ENCODE measurements at regions not wholly inside any gene's neighbourhood (a gene's known extent, or its start where the extent isn't known, plus 50 kb on each side); places are given as distances from the start of the nearest gene placed in this dataset.
"Not testable (repeated sequence)": the region's sequence is repeated elsewhere in the genome, so short reads cannot be mapped to it uniquely, and the experiment has no call there.

GRCh38 chr6:113674075-113674474 is 183.1 kb upstream of the MARCKS start:
- Mint-ChIP-seq H3K4me1 (ENCODE audit: low read depth) (no peaks in the 10 kb centered on the region), H3K27ac (no peak overlapping the region), H3K4me3 (no peak overlapping the region), H3K27me3 (ENCODE audit: low read depth) (no peaks in the 10 kb centered on the region), H3K9me3 (no peaks in the 10 kb centered on the region), H3K36me3 (ENCODE audit: low read depth) (no peaks in the 10 kb centered on the region)

DNA sequence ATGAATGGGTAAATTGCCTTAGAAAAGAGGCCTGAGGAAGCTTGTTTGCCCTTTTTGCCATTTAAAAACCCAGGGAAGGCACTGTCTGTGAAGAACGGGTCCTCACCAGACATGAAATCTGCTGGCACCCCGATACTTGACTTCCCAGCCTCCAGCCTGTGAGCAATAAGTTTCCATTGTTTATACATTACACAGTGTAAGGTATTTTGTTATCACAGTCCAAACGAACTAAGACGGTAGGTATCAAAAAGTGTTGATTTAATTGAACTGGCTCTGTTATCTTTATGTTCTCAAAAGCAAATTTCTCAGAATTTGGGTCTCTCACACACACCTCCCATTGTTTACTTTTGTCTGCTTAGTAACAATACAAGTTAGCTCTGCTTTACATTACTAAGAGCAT is 181.1 kb upstream of the MARCKS start:
- Mint-ChIP-seq H3K9me3 (no peaks in the 10 kb centered on the region), H3K4me3 (no peak overlapping the region), H3K36me3 (ENCODE audit: low read depth) (no peaks in the 10 kb centered on the region), H3K4me1 (ENCODE audit: low read depth) (no peaks in the 10 kb centered on the region), H3K27me3 (ENCODE audit: low read depth) (no peaks in the 10 kb centered on the region), H3K27ac (no peak overlapping the region)

GRCh38 chr6:113676968-113677367 is 180.2 kb upstream of the MARCKS start:
- Mint-ChIP-seq H3K36me3 (ENCODE audit: low read depth) (no peaks in the 10 kb centered on the region), H3K4me3 (no peak overlapping the region), H3K9me3 (no peaks in the 10 kb centered on the region), H3K27ac (no peak overlapping the region), H3K27me3 (ENCODE audit: low read depth) (no peaks in the 10 kb centered on the region), H3K4me1 (ENCODE audit: low read depth) (no peaks in the 10 kb centered on the region)

DNA sequence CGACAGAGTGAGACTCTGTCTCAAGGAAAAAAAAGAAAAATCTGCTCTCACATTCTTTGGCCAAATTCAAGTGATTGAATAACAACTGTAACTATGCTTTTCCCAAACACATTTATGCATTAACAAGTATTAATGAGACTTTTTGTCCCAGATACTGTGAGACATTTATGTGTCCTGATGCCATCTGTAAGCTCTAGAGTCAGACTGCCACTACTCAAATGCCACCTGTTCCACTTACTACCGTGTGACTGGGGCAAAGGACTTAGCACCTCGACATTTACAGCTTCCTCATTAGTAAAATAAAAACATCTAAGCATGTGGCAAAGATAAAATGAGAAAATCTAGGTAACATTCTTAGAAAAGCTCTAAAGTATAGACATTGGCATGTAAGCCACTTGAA is 178.1 kb upstream of the MARCKS start:
- no peaks in the 10 kb centered on the region for H3K36me3 Mint-ChIP-seq (ENCODE audit: low read depth)
- no peaks in the 10 kb centered on the region for H3K27me3 Mint-ChIP-seq (ENCODE audit: low read depth)
- no peaks in the 10 kb centered on the region for H3K9me3 Mint-ChIP-seq
- H3K4me1 Mint-ChIP-seq (ENCODE audit: low read depth) = no peaks in the 10 kb centered on the region
- H3K4me3 Mint-ChIP-seq = no peak overlapping the region
- no peak overlapping the region for H3K27ac Mint-ChIP-seq

DNA sequence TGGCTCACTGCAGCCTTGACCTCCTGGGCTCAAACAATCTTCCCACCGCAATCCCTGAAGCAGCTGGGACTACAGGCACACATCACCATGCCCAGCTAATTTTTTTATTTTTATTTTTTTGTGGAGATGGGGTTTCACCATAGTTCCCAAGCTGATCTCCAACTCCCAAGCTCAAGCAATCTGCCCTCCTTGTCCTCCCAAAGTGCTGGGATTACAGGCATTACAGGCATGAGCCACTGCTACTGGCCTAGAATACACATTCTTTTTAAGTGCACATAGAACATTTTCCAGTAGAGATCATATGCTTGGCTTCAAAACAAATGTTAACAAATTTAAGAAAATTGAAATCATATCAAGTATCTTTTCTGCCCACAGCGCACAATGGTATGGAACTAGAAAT is 176.8 kb upstream of the MARCKS start:
- Mint-ChIP-seq H3K27ac (no peak overlapping the region), H3K27me3 (ENCODE audit: low read depth) (no peaks in the 10 kb centered on the region)

DNA sequence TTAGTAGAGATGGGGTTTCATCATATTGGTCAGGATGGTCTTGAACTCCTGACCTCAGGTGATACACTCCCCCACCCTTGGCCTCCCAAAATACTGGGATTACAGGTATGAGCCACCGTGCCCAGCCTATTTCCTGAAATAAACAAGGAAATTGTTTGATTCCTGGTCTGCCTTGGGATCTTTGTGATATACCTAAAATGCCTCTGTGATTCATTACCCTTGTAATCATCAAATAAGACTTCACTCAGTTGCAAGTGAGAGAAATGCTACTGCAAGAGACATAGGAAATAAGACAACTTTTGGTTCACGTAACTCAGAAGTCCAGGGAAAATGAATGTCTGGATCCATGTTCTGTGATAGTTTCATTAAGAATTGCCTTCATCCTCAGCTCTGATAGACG is 173.2 kb upstream of the MARCKS start:
- H3K9me3 Mint-ChIP-seq = no peaks in the 10 kb centered on the region
- H3K4me3 Mint-ChIP-seq = no peak overlapping the region
- no peaks in the 10 kb centered on the region for H3K36me3 Mint-ChIP-seq (ENCODE audit: low read depth)
- H3K27ac Mint-ChIP-seq = no peak overlapping the region
- no peaks in the 10 kb centered on the region for H3K27me3 Mint-ChIP-seq (ENCODE audit: low read depth)
- no peaks in the 10 kb centered on the region for H3K4me1 Mint-ChIP-seq (ENCODE audit: low read depth)

More for the DNA sequence above, 176.8 kb upstream of the MARCKS start:
- Mint-ChIP-seq H3K36me3 (ENCODE audit: low read depth) (no peaks in the 10 kb centered on the region), H3K4me1 (ENCODE audit: low read depth) (no peaks in the 10 kb centered on the region), H3K4me3 (no peak overlapping the region), H3K9me3 (no peaks in the 10 kb centered on the region)

- Mint-ChIP-seq H3K36me3 (ENCODE audit: low read depth) (no peaks in the 10 kb centered on the region), H3K4me1 (ENCODE audit: low read depth) (no peaks in the 10 kb centered on the region), H3K27me3 (ENCODE audit: low read depth) (no peaks in the 10 kb centered on the region), H3K9me3 (no peaks in the 10 kb centered on the region), H3K4me3 (no peak overlapping the region), H3K27ac (no peak overlapping the region)
Measured at GRCh38 chr6:113684382-113684901, 172.7 kb upstream of the MARCKS start.

DNA sequence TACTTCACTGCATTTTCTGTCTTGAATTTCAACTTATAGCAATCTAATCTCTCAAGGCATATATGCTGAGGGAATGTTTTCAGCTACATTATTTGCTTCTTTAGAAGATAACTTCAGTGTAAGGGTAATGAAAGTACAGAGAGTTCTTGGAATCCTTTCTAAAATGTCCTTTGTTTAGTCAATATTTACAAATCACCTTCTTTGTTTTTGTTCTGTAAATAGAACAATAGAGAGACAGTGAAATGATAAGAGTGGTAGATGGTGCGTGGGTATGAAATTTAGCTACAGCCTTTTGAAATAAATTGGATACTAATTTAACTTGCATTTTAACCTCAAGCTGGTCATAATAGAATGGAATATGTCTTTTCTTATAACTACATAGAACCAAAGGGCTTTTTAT is 171.1 kb upstream of the MARCKS start:
- H3K27ac Mint-ChIP-seq = no peak overlapping the region
- H3K4me3 Mint-ChIP-seq = no peak overlapping the region
- no peaks in the 10 kb centered on the region for H3K27me3 Mint-ChIP-seq (ENCODE audit: low read depth)
- H3K36me3 Mint-ChIP-seq (ENCODE audit: low read depth) = no peaks in the 10 kb centered on the region
- H3K4me1 Mint-ChIP-seq (ENCODE audit: low read depth) = no peaks in the 10 kb centered on the region
- H3K9me3 Mint-ChIP-seq = no peaks in the 10 kb centered on the region

GRCh38 chr6:113689620-113690019 is 167.5 kb upstream of the MARCKS start:
- H3K27ac Mint-ChIP-seq; H3K27me3 Mint-ChIP-seq (ENCODE audit: low read depth); H3K36me3 Mint-ChIP-seq (ENCODE audit: low read depth): not testable (repeated sequence)

GRCh38 chr6:113690281-113691259 is 166.6 kb upstream of the MARCKS start:
- no peak overlapping the region for H3K27ac Mint-ChIP-seq
- no peaks in the 10 kb centered on the region for H3K27me3 Mint-ChIP-seq (ENCODE audit: low read depth)
- no peaks in the 10 kb centered on the region for H3K9me3 Mint-ChIP-seq
- no peaks in the 10 kb centered on the region for H3K36me3 Mint-ChIP-seq (ENCODE audit: low read depth)
- H3K4me3 Mint-ChIP-seq = no peak overlapping the region
- no peaks in the 10 kb centered on the region for H3K4me1 Mint-ChIP-seq (ENCODE audit: low read depth)

More at GRCh38 chr6:113689620-113690019, 167.5 kb upstream of the MARCKS start:
- H3K9me3 Mint-ChIP-seq; H3K4me1 Mint-ChIP-seq (ENCODE audit: low read depth); H3K4me3 Mint-ChIP-seq: not testable (repeated sequence)

DNA sequence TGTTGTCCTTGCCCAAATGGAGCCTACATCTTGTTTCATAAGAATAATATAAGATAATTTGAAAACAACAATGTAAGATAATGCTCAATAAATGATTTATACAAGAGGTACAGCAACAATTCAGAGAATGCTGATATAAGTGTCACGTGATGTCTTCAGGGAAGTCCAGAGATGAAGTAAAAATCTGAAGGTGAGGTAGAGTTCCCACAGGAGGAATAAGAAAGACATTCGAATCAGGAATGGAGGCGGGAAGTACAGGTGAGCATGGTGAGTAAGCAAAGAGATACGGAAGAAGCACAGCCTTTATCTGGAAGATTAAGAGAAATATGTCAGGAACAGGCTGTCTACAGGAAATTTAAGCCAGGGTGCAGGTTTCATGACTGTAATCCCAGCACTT is 165.9 kb upstream of the MARCKS start:
- H3K27ac Mint-ChIP-seq = no peak overlapping the region
- H3K4me3 Mint-ChIP-seq = no peak overlapping the region
- H3K4me1 Mint-ChIP-seq (ENCODE audit: low read depth) = no peaks in the 10 kb centered on the region
- H3K9me3 Mint-ChIP-seq = no peaks in the 10 kb centered on the region
- no peaks in the 10 kb centered on the region for H3K27me3 Mint-ChIP-seq (ENCODE audit: low read depth)
- H3K36me3 Mint-ChIP-seq (ENCODE audit: low read depth) = no peaks in the 10 kb centered on the region

DNA sequence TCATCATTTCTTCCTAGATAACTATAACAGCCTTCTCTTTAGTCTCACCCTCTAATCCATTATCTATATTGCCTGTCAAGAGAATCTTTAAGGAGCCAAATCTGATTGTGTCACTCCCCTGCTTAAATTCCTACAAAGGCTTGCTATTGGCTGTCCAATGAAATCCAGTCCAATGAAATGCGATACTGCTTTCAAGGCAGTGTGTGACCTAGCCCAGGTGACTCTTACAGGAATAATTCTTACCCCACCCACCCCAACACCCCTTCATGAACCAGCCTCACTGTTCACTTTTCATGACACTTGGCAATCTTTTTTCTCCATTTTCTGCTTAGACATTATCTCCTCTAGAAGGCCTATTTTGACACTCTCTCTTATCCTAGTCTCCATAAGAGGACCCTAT is 163.3 kb upstream of the MARCKS start:
- no peaks in the 10 kb centered on the region for H3K27me3 Mint-ChIP-seq (ENCODE audit: low read depth)
- no peaks in the 10 kb centered on the region for H3K4me1 Mint-ChIP-seq (ENCODE audit: low read depth)
- no peak overlapping the region for H3K27ac Mint-ChIP-seq
- no peaks in the 10 kb centered on the region for H3K36me3 Mint-ChIP-seq (ENCODE audit: low read depth)
- no peak overlapping the region for H3K4me3 Mint-ChIP-seq
- no peaks in the 10 kb centered on the region for H3K9me3 Mint-ChIP-seq

DNA sequence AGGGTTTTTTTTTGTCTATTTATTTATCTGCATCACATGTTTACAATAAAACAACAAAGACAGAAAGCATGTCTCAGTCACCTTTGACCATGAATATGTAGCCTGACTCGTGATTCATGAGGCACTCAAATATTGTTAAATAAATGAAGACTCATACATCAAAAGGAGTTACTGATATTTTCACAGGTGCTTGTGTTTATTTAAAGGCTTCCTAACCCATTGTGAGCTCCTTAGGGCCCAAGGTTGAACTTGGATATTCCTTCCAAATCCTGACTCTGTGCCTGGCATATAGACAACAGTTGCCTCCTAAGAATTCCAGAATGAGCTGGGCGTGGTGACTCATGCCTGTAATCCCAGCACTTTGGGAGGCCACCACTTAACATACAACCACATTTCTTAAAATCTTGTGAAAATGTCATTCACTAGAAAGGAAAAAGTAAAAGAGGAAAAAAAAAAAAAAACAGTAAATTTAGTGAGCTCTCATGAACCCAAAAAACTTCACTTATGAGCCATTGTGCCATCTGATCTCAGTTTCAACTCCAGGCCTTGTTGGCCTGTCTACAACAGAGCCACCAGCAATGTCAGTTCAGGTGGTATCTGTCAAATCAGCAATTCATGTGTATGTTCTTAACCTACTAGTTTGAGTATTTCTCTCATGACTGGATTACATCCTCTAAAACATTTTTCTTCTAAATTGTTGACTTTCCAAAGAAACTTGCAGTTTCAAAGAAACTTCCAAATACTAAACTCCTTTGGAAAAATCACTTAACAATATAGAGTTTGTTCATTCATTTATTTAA is 162.7 kb upstream of the MARCKS start:
- Mint-ChIP-seq H3K9me3 (no peaks in the 10 kb centered on the region), H3K27me3 (ENCODE audit: low read depth) (no peaks in the 10 kb centered on the region), H3K27ac (no peak overlapping the region), H3K4me1 (ENCODE audit: low read depth) (no peaks in the 10 kb centered on the region), H3K4me3 (no peak overlapping the region), H3K36me3 (ENCODE audit: low read depth) (no peaks in the 10 kb centered on the region)

GRCh38 chr6:113695516-113695915 is 161.6 kb upstream of the MARCKS start:
- Mint-ChIP-seq H3K4me1 (ENCODE audit: low read depth) (no peaks in the 10 kb centered on the region), H3K9me3 (no peaks in the 10 kb centered on the region), H3K4me3 (no peak overlapping the region), H3K27ac (no peak overlapping the region), H3K27me3 (ENCODE audit: low read depth) (no peaks in the 10 kb centered on the region), H3K36me3 (ENCODE audit: low read depth) (no peaks in the 10 kb centered on the region)

DNA sequence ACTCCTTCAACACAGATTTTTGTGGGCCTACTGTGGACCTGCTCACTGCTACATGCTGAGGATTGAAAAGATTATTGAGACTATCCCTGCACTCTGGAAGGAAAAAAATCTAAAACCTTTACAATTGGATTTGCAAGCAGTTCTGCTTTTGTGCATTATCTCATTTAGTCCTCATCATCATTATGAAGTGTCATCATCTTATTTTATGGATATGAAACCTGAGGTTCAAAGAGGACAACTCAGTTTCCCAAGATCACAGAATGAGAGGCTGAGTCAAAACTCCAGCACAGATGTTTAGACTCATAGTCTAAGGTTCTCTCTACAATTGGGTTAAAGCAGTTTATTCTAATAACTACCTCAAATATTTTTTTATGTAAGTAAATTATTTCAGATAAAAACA is 160.2 kb upstream of the MARCKS start:
- Mint-ChIP-seq H3K4me1 (ENCODE audit: low read depth) (no peaks in the 10 kb centered on the region), H3K36me3 (ENCODE audit: low read depth) (no peaks in the 10 kb centered on the region), H3K27me3 (ENCODE audit: low read depth) (no peaks in the 10 kb centered on the region), H3K27ac (no peak overlapping the region), H3K9me3 (no peaks in the 10 kb centered on the region), H3K4me3 (no peak overlapping the region)

Measured in T-helper 1 cell treated with Interleukin-12 subunit alpha and Interleukin-12 subunit beta and Interleukin-4 antibody, amounts not matched to agents 30 μg/mL and 1 μg/mL, for 36 hours (primary cell).